Type B pancreatic cell (in vitro differentiated cells): ENCODE measurements at regions not wholly inside any gene's neighbourhood (a gene's known extent, or its start where the extent isn't known, plus 50 kb on each side); places are given as distances from the start of the nearest gene placed in this dataset.

Experiments used
- DNase-seq: peaks from one replicate; pipeline ENCODE4 v3.0.0; 2021; ENCODE audit warnings: mixed read lengths; ENCODE audit not compliant: unreplicated experiment; ENCODE audit errors: extremely low spot score
- H3K27ac Mint-ChIP-seq: 2 replicates; pipeline ENCODE4 v1.8.0; 2021; ENCODE audit warnings: mild to moderate bottlenecking, mixed read lengths
- H3K27me3 Mint-ChIP-seq: 2 replicates; pipeline ENCODE4 v1.8.0; 2021; ENCODE audit warnings: mixed read lengths
- H3K36me3 Mint-ChIP-seq: 2 replicates; pipeline ENCODE4 v1.8.0; 2021; ENCODE audit warnings: mixed read lengths
- H3K4me1 Mint-ChIP-seq: one replicate; pipeline ENCODE4 v1.8.0; 2021; ENCODE audit warnings: mixed read lengths; ENCODE audit not compliant: unreplicated experiment
- H3K4me3 Mint-ChIP-seq: 2 replicates; pipeline ENCODE4 v1.8.0; 2021; ENCODE audit warnings: mild to moderate bottlenecking, mixed read lengths
- H3K9me3 Mint-ChIP-seq: 2 replicates; pipeline ENCODE4 v1.8.0; 2021; ENCODE audit warnings: mixed read lengths
- CTCF ChIP-seq: fragments of 200-600 bp; sonication (generic); conservative IDR thresholded peaks from 2 replicates; pipeline ENCODE4 v1.5.0; 2021; ENCODE audit warnings: antibody characterized with exemption, mild to moderate bottlenecking

- Mint-ChIP-seq H3K4me1 (peaks cover 5% of the 10 kb centered on the region), H3K27ac (no peak overlapping the region), H3K27me3 (no peaks in the 10 kb centered on the region), H3K4me3 (no peak overlapping the region), H3K36me3 (peaks cover 4% of the 10 kb centered on the region), H3K9me3 (no peaks in the 10 kb centered on the region)
- no peak for DNase-seq
- no peak for TF ChIP-seq CTCF
Observed at GRCh38 chr9:109830545-109830944, 50.5 kb downstream of the PALM2AKAP2 start.

- Mint-ChIP-seq H3K27me3 (no peaks in the 10 kb centered on the region), H3K27ac (no peak overlapping the region), H3K9me3 (no peaks in the 10 kb centered on the region), H3K4me3 (no peak overlapping the region), H3K36me3 (peaks cover 4% of the 10 kb centered on the region), H3K4me1 (no peaks in the 10 kb centered on the region)
- DNase-seq = no peak
- no peak for TF ChIP-seq CTCF
Observed at GRCh38 chr9:109831998-109832658, 52.1 kb downstream of the PALM2AKAP2 start.

- TF ChIP-seq CTCF = no peak
- Mint-ChIP-seq H3K4me1 (no peaks in the 10 kb centered on the region), H3K4me3 (no peak overlapping the region), H3K27ac (no peak overlapping the region), H3K36me3 (no peaks in the 10 kb centered on the region), H3K27me3 (peaks cover 9% of the 10 kb centered on the region), H3K9me3 (no peaks in the 10 kb centered on the region)
- no peak for DNase-seq
Observed at GRCh38 chr9:109834855-109835254, 54.9 kb downstream of the PALM2AKAP2 start.

- Mint-ChIP-seq H3K36me3 (no peaks in the 10 kb centered on the region), H3K4me1 (peaks cover 15% of the 10 kb centered on the region), H3K9me3 (no peaks in the 10 kb centered on the region), H3K27ac (no peak overlapping the region), H3K4me3 (no peak overlapping the region), H3K27me3 (peaks cover 1% of the 10 kb centered on the region)
- TF ChIP-seq CTCF = no peak
- DNase-seq = no peak
Observed at GRCh38 chr9:109843641-109844040, 63.6 kb downstream of the PALM2AKAP2 start.

- no peak overlapping the region for H3K4me3 Mint-ChIP-seq
- H3K27ac Mint-ChIP-seq = no peak overlapping the region
- H3K4me1 Mint-ChIP-seq = peaks cover 15% of the 10 kb centered on the region
- no peak for DNase-seq
- no peaks in the 10 kb centered on the region for H3K36me3 Mint-ChIP-seq
- H3K27me3 Mint-ChIP-seq = no peaks in the 10 kb centered on the region
- no peak for TF ChIP-seq CTCF
- H3K9me3 Mint-ChIP-seq = no peaks in the 10 kb centered on the region
Observed at GRCh38 chr9:109845226-109845625, 65.2 kb downstream of the PALM2AKAP2 start.

- H3K4me3 Mint-ChIP-seq = no peak overlapping the region
- no peaks in the 10 kb centered on the region for H3K36me3 Mint-ChIP-seq
- DNase-seq = no peak
- peaks cover 15% of the 10 kb centered on the region for H3K4me1 Mint-ChIP-seq
- TF ChIP-seq CTCF = no peak
- no peak overlapping the region for H3K27ac Mint-ChIP-seq
- H3K9me3 Mint-ChIP-seq = no peaks in the 10 kb centered on the region
- H3K27me3 Mint-ChIP-seq = no peaks in the 10 kb centered on the region
Observed at GRCh38 chr9:109846776-109847175, 66.8 kb downstream of the PALM2AKAP2 start.
